ENCODE measurements at regions not wholly inside any gene's neighbourhood (a gene's known extent, or its start where the extent isn't known, plus 50 kb on each side); places are given as distances from the start of the nearest gene placed in this dataset.
A peak's percentile ranks its signal among the peaks of the same experiment; 100 is the strongest.

- no peak overlapping the region for H3K4me2 ChIP-seq
- H3K27ac ChIP-seq = no peak overlapping the region
- H3K27me3 ChIP-seq = no peaks in the 10 kb centered on the region
- H3K9me3 ChIP-seq = no peaks in the 10 kb centered on the region
- no peak overlapping the region for H3K9ac ChIP-seq
- TF ChIP-seq Cebpa-rat (IDR thresholded peaks at IDR 0.05) = no peak
- H3K4me3 ChIP-seq = no peak overlapping the region
- no peaks in the 10 kb centered on the region for H4K20me1 ChIP-seq
- no peaks in the 10 kb centered on the region for H3K36me3 ChIP-seq
- H3K4me1 ChIP-seq = no peaks in the 10 kb centered on the region
Measured at GRCh38 chr1:222234351-222234750, 313.6 kb downstream of the HHIPL2 start.

DNA sequence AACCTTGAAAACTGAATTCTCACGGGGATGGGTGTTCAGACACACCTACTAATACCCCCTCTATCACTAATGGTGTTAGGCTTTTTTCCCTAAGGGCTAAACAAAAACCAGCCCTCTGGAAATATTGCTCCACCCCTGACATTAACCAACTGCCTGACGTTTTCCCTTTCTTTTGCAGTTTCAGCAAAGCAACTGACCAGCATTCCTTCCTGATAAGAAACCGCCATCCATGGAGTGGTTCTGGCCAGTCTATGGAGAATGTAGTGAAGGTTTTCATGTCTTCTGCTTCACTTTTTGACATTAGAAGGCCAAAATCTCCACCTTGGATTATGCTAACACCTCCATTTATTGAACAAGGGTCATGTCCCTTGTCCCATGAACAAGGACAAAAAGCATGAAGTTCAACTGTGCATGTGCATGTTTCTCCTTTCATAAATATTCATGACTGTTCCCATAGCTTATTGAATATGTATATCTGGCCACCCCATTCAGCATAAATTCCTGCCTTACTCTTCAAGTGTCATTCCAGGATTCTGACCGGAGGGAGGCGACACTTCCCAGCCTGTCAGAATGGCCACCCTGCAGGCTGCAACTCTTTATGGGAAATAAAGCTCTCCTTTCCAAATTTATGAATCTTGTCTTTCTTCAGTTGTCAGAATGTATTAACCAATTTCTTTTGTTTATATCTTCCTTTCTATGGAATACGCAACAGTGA, 314.3 kb downstream of the HHIPL2 start:
- Histone ChIP-seq H3K4me1 (no peaks in the 10 kb centered on the region), H3K4me3 (no peak overlapping the region), H3K27ac (no peak overlapping the region), H3K36me3 (no peaks in the 10 kb centered on the region), H3K9ac (no peak overlapping the region), H3K4me2 (no peak overlapping the region), H3K9me3 (no peaks in the 10 kb centered on the region), H4K20me1 (no peaks in the 10 kb centered on the region), H3K27me3 (no peaks in the 10 kb centered on the region)
- no peak for TF ChIP-seq Cebpa-rat (IDR thresholded peaks at IDR 0.05)

GRCh38 chr1:222232842-222233241, 315.1 kb downstream of the HHIPL2 start:
- Histone ChIP-seq H3K9ac (no peak overlapping the region), H3K4me1 (no peaks in the 10 kb centered on the region), H3K27me3 (no peaks in the 10 kb centered on the region), H3K36me3 (no peaks in the 10 kb centered on the region), H3K4me2 (no peak overlapping the region), H3K4me3 (no peak overlapping the region), H3K9me3 (no peaks in the 10 kb centered on the region), H3K27ac (no peak overlapping the region), H4K20me1 (no peaks in the 10 kb centered on the region)
- no peak for TF ChIP-seq Cebpa-rat (IDR thresholded peaks at IDR 0.05)

GRCh38 chr1:222229672-222230312, 318.1 kb downstream of the HHIPL2 start:
- Histone ChIP-seq H3K4me2 (no peak overlapping the region), H3K27me3 (no peaks in the 10 kb centered on the region), H3K4me3 (no peak overlapping the region), H3K27ac (no peak overlapping the region), H3K4me1 (peaks cover 4% of the 10 kb centered on the region), H3K9me3 (no peaks in the 10 kb centered on the region), H4K20me1 (no peaks in the 10 kb centered on the region), H3K9ac (no peak overlapping the region), H3K36me3 (no peaks in the 10 kb centered on the region)
- TF ChIP-seq Cebpa-rat (IDR thresholded peaks at IDR 0.05) = no peak

DNA sequence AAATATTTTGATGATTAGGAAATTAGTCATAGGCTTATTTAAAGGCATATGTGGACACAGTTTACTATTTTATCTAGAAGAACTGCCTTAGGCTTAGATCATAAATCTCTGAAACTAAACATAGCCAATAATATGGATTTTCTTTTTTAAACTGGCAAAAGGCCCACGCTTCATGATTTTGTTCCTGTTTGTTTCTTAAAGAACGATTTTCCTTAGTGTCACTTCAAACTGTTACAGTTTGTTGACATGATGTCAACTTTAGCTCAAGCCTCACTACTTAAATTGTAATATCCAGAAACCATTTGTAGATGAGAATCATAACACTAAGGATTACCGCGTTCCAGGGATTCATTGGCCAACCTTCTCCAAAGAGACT, 322.6 kb downstream of the HHIPL2 start:
- Histone ChIP-seq H3K27me3 (no peaks in the 10 kb centered on the region), H3K36me3 (no peaks in the 10 kb centered on the region), H3K4me3 (no peak overlapping the region), H4K20me1 (no peaks in the 10 kb centered on the region), H3K9ac (no peak overlapping the region), H3K9me3 (no peaks in the 10 kb centered on the region), H3K4me2 (no peak overlapping the region; the same call in 1 of the 2 replicates), H3K4me1 (peaks cover 9% of the 10 kb centered on the region), H3K27ac (no peak overlapping the region)
- TF ChIP-seq Cebpa-rat (IDR thresholded peaks at IDR 0.05) = no peak

GRCh38 chr1:222224636-222225315, 323.1 kb downstream of the HHIPL2 start:
- Histone ChIP-seq H3K36me3 (no peaks in the 10 kb centered on the region), H3K4me2 (peak overlapping the region; percentile 44), H3K9me3 (no peaks in the 10 kb centered on the region), H3K27me3 (no peaks in the 10 kb centered on the region), H3K9ac (no peak overlapping the region), H4K20me1 (no peaks in the 10 kb centered on the region), H3K4me1 (peaks cover 9% of the 10 kb centered on the region), H3K4me3 (no peak overlapping the region), H3K27ac (no peak overlapping the region)
- TF ChIP-seq Cebpa-rat (IDR thresholded peaks at IDR 0.05) = no peak

- Histone ChIP-seq H3K27me3 (no peaks in the 10 kb centered on the region), H3K4me3 (no peak overlapping the region), H3K9me3 (no peaks in the 10 kb centered on the region), H3K4me1 (peaks cover 9% of the 10 kb centered on the region), H3K27ac (no peak overlapping the region), H3K9ac (no peak overlapping the region), H3K36me3 (no peaks in the 10 kb centered on the region), H3K4me2 (0 out of 2 replicates have a peak overlapping the region, but pooled peaks have one; percentile 44), H4K20me1 (no peaks in the 10 kb centered on the region)
- no peak for TF ChIP-seq Cebpa-rat (IDR thresholded peaks at IDR 0.05)
Measured at GRCh38 chr1:222224156-222224555, 323.7 kb downstream of the HHIPL2 start.

GRCh38 chr1:222223010-222223409, 324.9 kb downstream of the HHIPL2 start:
- no peak for TF ChIP-seq Cebpa-rat (IDR thresholded peaks at IDR 0.05)
- H3K4me2 ChIP-seq = no peak overlapping the region
- H3K27ac ChIP-seq = no peak overlapping the region
- no peak overlapping the region for H3K9ac ChIP-seq
- H3K27me3 ChIP-seq = no peaks in the 10 kb centered on the region
- no peaks in the 10 kb centered on the region for H4K20me1 ChIP-seq
- H3K4me3 ChIP-seq = no peak overlapping the region
- H3K36me3 ChIP-seq = no peaks in the 10 kb centered on the region
- H3K4me1 ChIP-seq = peaks cover 9% of the 10 kb centered on the region
- H3K9me3 ChIP-seq = no peaks in the 10 kb centered on the region

DNA sequence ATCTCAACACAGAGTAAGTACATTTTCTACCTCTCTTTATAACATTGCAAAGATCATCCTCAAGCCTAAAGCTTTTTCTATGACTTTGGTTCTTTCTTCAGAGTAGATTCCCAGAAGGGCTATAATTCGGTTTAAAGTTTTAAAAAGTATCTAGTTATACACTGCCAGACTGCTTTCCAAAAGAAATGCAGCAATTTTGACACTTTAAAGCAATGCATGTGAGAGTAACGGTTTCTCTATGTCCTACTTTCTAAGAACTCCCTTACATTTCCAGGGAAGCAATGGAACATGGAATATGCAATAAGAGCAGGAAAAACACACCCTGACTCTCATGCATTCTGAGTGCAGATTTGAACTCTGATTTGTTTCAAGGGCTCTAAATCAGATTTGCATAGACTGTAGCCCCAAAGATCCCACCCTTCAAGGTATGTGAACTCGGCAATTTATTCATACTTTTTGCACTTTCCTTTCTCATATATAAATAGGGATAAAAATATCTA, 331.6 kb downstream of the HHIPL2 start:
- Histone ChIP-seq H3K27ac (no peak overlapping the region), H3K4me1 (no peaks in the 10 kb centered on the region), H3K4me3 (no peak overlapping the region), H4K20me1 (no peaks in the 10 kb centered on the region), H3K4me2 (no peak overlapping the region), H3K9me3 (no peaks in the 10 kb centered on the region), H3K36me3 (no peaks in the 10 kb centered on the region), H3K9ac (no peak overlapping the region), H3K27me3 (no peaks in the 10 kb centered on the region)
- no peak for TF ChIP-seq Cebpa-rat (IDR thresholded peaks at IDR 0.05)

DNA sequence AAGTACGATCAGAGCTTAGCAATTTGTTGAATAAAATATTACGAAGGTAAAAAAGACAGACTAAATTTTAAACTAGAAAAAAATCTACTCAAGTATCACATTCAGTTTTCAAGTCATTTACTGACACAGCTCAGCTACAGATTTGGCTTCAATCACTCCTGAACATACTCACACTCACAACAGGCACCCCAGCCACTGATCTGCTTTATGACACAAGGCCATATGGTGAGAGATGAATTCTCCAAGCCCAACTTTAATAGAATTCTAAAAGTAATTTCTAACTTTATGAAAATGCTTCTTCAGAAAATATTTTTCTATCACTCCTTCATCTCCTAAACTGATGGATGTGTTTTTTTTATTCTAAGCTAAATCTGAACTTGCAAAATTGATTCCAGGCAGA, 337.1 kb downstream of the HHIPL2 start:
- no peaks in the 10 kb centered on the region for H4K20me1 ChIP-seq
- no peaks in the 10 kb centered on the region for H3K4me1 ChIP-seq
- H3K9ac ChIP-seq = no peak overlapping the region
- no peaks in the 10 kb centered on the region for H3K9me3 ChIP-seq
- no peaks in the 10 kb centered on the region for H3K27me3 ChIP-seq
- TF ChIP-seq Cebpa-rat (IDR thresholded peaks at IDR 0.05) = no peak
- H3K27ac ChIP-seq = no peak overlapping the region
- no peak overlapping the region for H3K4me2 ChIP-seq
- no peaks in the 10 kb centered on the region for H3K36me3 ChIP-seq
- no peak overlapping the region for H3K4me3 ChIP-seq

All from BLaER1 (cell line).